Neural cell (in vitro differentiated cells): ENCODE measurements at regions not wholly inside any gene's neighbourhood (a gene's known extent, or its start where the extent isn't known, plus 50 kb on each side); places are given as distances from the start of the nearest gene placed in this dataset.

Experiments
- H2AFZ ChIP-seq: fragments of 200-600, 300-800 bp; sonication (generic), shearing (Covaris generic); 2 replicates; pipeline ENCODE4 v1.6.0; 2014; ENCODE audit warnings: low read depth, mild to moderate bottlenecking, antibody characterized with exemption, low read length, moderate library complexity
- H3F3A ChIP-seq: fragments of 200-600 bp; shearing (Covaris generic); 2 replicates; pipeline ENCODE4 v1.6.1; 2016; ENCODE audit warnings: mild to moderate bottlenecking, moderate library complexity, mixed read lengths, antibody characterized with exemption, low read length; ENCODE audit not compliant: insufficient read depth, poor library complexity, severe bottlenecking
- H3K27ac ChIP-seq: fragments of 200-600, 300-800 bp; sonication (generic), shearing (Covaris generic); 2 replicates; pipeline ENCODE4 v1.5.1; 2014; ENCODE audit warnings: mild to moderate bottlenecking, low read length, moderate library complexity
- H3K27me3 ChIP-seq: fragments of 300-800, 200-600 bp; sonication (generic), shearing (Covaris generic); 2 replicates; pipeline ENCODE4 v1.6.0; 2014; ENCODE audit warnings: mild to moderate bottlenecking, low read depth, low read length, moderate library complexity; ENCODE audit not compliant: insufficient read depth
- H3K36me3 ChIP-seq: fragments of 300-800, 200-600 bp; sonication (generic), shearing (Covaris generic); 2 replicates; pipeline ENCODE4 v1.5.1; 2014; ENCODE audit warnings: mild to moderate bottlenecking, antibody characterized with exemption, low read length, moderate library complexity; ENCODE audit not compliant: insufficient read depth
- H3K4me2 ChIP-seq: fragments of 300-800, 200-600 bp; sonication (generic), shearing (Covaris generic); 2 replicates; pipeline ENCODE4 v1.6.0; 2014; ENCODE audit warnings: mild to moderate bottlenecking, low read length
- H3K4me3 ChIP-seq: fragments of 300-800, 200-600 bp; sonication (generic), shearing (Covaris generic); 2 replicates; pipeline ENCODE4 v1.5.1; 2014; ENCODE audit warnings: mild to moderate bottlenecking, low read length, moderate library complexity
- H3K79me2 ChIP-seq: fragments of 200-600 bp; shearing (Covaris generic); replicated peaks from 2 replicates; pipeline ENCODE4 v1.6.0; 2014; ENCODE audit warnings: mild to moderate bottlenecking, low read length, moderate library complexity; ENCODE audit not compliant: insufficient read depth
- H3K9ac ChIP-seq: fragments of 300-800, 200-600 bp; sonication (generic), shearing (Covaris generic); 2 replicates; pipeline ENCODE4 v1.6.1; 2016; ENCODE audit warnings: mild to moderate bottlenecking, low read length, mixed read lengths
- H3K9me2 ChIP-seq: fragments of 200-600 bp; shearing (Covaris generic); 2 replicates; pipeline ENCODE4 v1.6.1; 2016; ENCODE audit warnings: mild to moderate bottlenecking, low read length, mixed read lengths; ENCODE audit not compliant: insufficient read depth
- H3K9me3 ChIP-seq: fragments of 200-600, 300-800 bp; sonication (generic), shearing (Covaris generic); 2 replicates; pipeline ENCODE4 v1.6.1; 2016; ENCODE audit warnings: mild to moderate bottlenecking, mixed run types, low read length, moderate library complexity, mixed read lengths
- H4K20me1 ChIP-seq: fragments of 200-600 bp; shearing (Covaris generic); 2 replicates; pipeline ENCODE4 v1.6.1; 2016; ENCODE audit warnings: mild to moderate bottlenecking, mixed run types; ENCODE audit not compliant: insufficient read depth
- CTCF ChIP-seq: fragments of 450-650 bp; IDR thresholded peaks from 2 replicates; pipeline ENCODE4 v1.5.1; 2014; ENCODE audit warnings: antibody characterized with exemption, mild to moderate bottlenecking, moderate library complexity; ENCODE audit not compliant: poor library complexity, severe bottlenecking
- EP300 ChIP-seq: fragments of 450-650 bp; conservative IDR thresholded peaks from 2 replicates; pipeline ENCODE4 v1.6.1; 2014; ENCODE audit warnings: antibody characterized with exemption, mild to moderate bottlenecking, moderate library complexity; ENCODE audit not compliant: poor library complexity, severe bottlenecking
- EZH2 ChIP-seq: fragments of 200-600, 300-800 bp; shearing (Covaris generic), sonication (generic); IDR thresholded peaks from 2 replicates; pipeline ENCODE4 v1.6.1; 2014; ENCODE audit warnings: antibody characterized with exemption, low read length, borderline replicate concordance, mild to moderate bottlenecking; ENCODE audit not compliant: insufficient read depth, poor library complexity, severe bottlenecking
- MXI1 ChIP-seq: fragments of 450-650 bp; conservative IDR thresholded peaks from 2 replicates; pipeline ENCODE4 v1.6.1; 2014; ENCODE audit warnings: antibody characterized with exemption, mild to moderate bottlenecking; ENCODE audit not compliant: poor library complexity, severe bottlenecking
- POLR2AphosphoS5 ChIP-seq: IDR thresholded peaks from 2 replicates; pipeline ENCODE4 v1.6.1; 2012
- RAD21 ChIP-seq: fragments of 450-650 bp; conservative IDR thresholded peaks from 2 replicates; pipeline ENCODE4 v1.6.1; 2014; ENCODE audit warnings: antibody characterized with exemption, mild to moderate bottlenecking, moderate library complexity
- REST ChIP-seq: IDR thresholded peaks from 2 replicates; pipeline ENCODE4 v1.6.1; 2012; ENCODE audit warnings: borderline replicate concordance
- SMC3 ChIP-seq: fragments of 450-650 bp; conservative IDR thresholded peaks from 2 replicates; pipeline ENCODE4 v1.6.1; 2014; ENCODE audit warnings: antibody characterized with exemption, mild to moderate bottlenecking, moderate library complexity; ENCODE audit not compliant: poor library complexity
- TAF1 ChIP-seq: IDR thresholded peaks from 2 replicates; pipeline ENCODE4 v1.6.1; 2012; ENCODE audit warnings: low read depth

DNA sequence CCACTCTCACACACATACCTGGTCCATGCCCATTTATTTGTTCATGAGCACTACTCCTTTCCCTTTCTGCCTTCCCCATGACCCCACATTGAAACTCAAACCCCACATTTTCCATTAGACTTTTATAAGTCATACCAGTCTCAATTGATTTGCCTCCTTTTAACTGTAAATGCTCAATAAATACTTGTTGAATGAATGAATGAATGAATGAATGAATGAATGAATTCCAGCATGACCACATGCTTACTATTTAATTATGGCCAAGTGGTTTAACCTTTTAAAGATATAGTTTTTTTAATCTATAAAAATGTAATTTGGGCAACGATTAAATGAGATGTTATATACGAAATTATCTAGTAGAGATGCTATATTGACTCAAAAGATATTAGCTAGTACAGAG is 54.1 kb upstream of the GRAMD2B start:
- no peak overlapping the region for H3K27ac ChIP-seq
- H3K4me2 ChIP-seq, result no peak overlapping the region
- no peaks in the 10 kb centered on the region for H3K79me2 ChIP-seq
- no peak overlapping the region for H3K4me3 ChIP-seq
- H4K20me1 ChIP-seq, result no peaks in the 10 kb centered on the region
- TF ChIP-seq EP300 (no peak), EZH2 (no peak), POLR2AphosphoS5 (no peak), SMC3 (no peak), MXI1 (no peak), TAF1 (no peak), REST (no peak), RAD21 (no peak), CTCF (no peak)
- H3F3A ChIP-seq, result no peaks in the 10 kb centered on the region
- no peaks in the 10 kb centered on the region for H3K36me3 ChIP-seq
- no peaks in the 10 kb centered on the region for H3K9me2 ChIP-seq
- no peaks in the 10 kb centered on the region for H3K9me3 ChIP-seq
- no peaks in the 10 kb centered on the region for H3K27me3 ChIP-seq
- H3K9ac ChIP-seq, result no peak overlapping the region
- H2AFZ ChIP-seq, result no peak overlapping the region

DNA sequence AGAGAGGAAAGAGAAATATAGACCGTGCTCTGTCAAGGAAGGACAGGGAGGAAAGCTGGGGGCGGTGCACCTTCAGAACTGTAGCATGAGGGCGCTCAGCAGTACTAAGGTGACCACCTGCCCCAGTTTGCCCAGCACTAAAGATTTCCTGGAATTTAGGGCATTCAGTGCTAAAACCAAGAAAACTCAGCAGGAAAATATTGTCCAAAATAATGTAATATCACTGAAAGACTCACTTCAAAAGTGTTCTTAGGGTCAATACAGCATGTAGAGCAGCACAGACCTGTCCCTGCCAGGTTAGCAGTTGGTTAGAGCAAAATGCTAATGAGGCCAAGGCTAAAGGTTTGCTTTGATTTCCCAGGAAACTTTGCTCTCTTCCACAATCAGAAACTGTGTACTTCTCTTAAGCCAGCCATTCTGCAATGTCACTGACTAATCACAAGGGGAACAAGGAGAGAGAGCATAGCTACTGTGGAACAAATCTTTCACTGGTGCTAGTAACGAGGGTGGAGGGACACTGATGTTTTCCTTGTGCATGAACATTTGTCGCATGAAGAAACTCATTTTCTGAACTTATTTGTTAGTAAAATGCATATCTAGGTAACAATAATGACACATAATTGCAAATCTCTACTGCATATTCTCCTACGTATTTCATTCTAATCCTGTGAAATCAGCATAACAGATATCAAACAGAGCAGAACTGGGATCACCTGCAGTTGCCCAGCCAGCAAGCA is 53.0 kb upstream of the GRAMD2B start:
- TF ChIP-seq MXI1, result no peak
- TF ChIP-seq RAD21, result no peak
- TF ChIP-seq POLR2AphosphoS5, result no peak
- TF ChIP-seq SMC3, result no peak
- TF ChIP-seq EP300, result no peak
- TF ChIP-seq CTCF, result no peak
- no peak overlapping the region for H3K9ac ChIP-seq

More for the DNA sequence above, 53.0 kb upstream of the GRAMD2B start:
- Histone ChIP-seq H3K4me2 (no peak overlapping the region), H4K20me1 (no peaks in the 10 kb centered on the region), H3K9me2 (no peaks in the 10 kb centered on the region), H3F3A (no peaks in the 10 kb centered on the region), H3K4me3 (no peak overlapping the region), H2AFZ (no peak overlapping the region), H3K27ac (no peak overlapping the region), H3K36me3 (no peaks in the 10 kb centered on the region), H3K27me3 (no peaks in the 10 kb centered on the region), H3K79me2 (no peaks in the 10 kb centered on the region), H3K9me3 (no peaks in the 10 kb centered on the region)
